ENCODE measurements at regions not wholly inside any gene's neighbourhood (a gene's known extent, or its start where the extent isn't known, plus 50 kb on each side); places are given as distances from the start of the nearest gene placed in this dataset.

DNA sequence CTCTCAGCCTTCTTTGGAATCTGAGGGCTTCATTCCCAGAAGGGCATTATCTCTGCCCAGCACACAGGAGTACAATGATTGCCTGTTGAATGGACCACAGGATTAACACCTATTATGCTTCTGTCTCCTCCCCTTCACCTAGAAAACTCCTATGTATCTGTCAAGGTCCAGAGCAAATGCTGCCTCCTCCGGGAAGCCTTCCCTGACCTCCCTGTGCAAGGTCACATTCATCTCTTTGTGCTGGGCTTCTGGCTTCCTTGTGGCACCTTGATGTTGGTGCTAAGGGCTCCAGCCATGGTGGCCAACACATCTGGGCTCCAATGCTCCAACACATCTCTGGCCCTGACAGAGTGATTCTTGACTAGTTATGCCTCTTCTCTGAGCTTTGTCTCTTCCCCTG lies 49.9 kb upstream of the ATP2B2 start:
- H3K27me3 Mint-ChIP-seq: peaks cover 2% of the 10 kb centered on the region
- no peaks in the 10 kb centered on the region for H3K36me3 Mint-ChIP-seq (ENCODE audit: low read depth)
- no peak overlapping the region for H3K27ac Mint-ChIP-seq
- intact Hi-C loops (cut with micrococcal nuclease): no loop called here
- H3K4me1 Mint-ChIP-seq (ENCODE audit: low read depth): peaks cover 34% of the 10 kb centered on the region
- H3K9me3 Mint-ChIP-seq: no peaks in the 10 kb centered on the region
- no peak overlapping the region for H3K4me3 Mint-ChIP-seq

DNA sequence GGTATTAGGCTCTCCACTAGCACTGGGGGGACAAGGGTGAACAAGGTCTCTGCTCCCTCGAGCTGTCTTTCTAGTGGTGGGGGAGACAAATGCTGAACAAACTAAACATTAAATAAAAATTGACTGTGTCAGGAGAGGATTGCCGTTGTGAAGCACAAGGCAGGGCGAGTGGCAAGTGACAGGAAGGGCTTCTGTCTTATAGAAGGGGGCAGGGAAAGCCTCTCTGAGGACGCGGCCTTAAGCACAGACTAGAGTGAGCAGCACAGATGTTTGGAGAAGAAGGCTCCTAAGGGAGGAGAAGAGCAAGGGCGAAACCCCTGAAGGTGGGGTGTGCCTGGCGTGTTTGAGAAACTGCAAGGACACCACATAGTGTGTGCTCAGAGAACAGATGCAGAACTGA lies 50.9 kb upstream of the ATP2B2 start:
- H3K27me3 Mint-ChIP-seq: peaks cover 5% of the 10 kb centered on the region
- H3K27ac Mint-ChIP-seq: no peak overlapping the region
- peaks cover 24% of the 10 kb centered on the region for H3K4me1 Mint-ChIP-seq (ENCODE audit: low read depth)
- no peaks in the 10 kb centered on the region for H3K9me3 Mint-ChIP-seq
- H3K36me3 Mint-ChIP-seq (ENCODE audit: low read depth): no peaks in the 10 kb centered on the region
- intact Hi-C loops (cut with micrococcal nuclease): no loop called here
- no peak overlapping the region for H3K4me3 Mint-ChIP-seq

DNA sequence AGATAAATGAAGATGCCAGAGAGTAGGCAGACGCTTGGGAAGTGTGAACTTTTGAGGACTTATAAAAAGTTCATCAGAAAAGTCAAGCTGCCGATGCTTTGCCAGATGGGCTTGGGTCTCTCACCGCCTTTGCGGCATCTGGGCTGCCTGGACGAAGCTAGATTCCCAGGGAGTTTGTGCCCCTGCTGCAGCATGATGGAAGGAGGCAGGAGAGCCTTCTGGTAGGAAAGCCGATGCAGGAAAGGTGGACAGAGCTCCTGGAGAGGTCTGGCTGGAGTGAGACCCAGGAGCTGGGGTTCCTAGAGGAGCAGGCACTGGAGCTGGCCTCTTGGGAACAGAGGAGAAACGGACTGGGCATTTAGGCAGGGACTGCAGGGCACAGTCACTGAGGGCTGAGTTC lies 51.9 kb upstream of the ATP2B2 start:
- intact Hi-C loops (cut with micrococcal nuclease): no loop called here
- no peak overlapping the region for H3K4me3 Mint-ChIP-seq
- H3K27me3 Mint-ChIP-seq: peaks cover 5% of the 10 kb centered on the region
- H3K9me3 Mint-ChIP-seq: no peaks in the 10 kb centered on the region
- H3K27ac Mint-ChIP-seq: no peak overlapping the region
- no peaks in the 10 kb centered on the region for H3K36me3 Mint-ChIP-seq (ENCODE audit: low read depth)
- H3K4me1 Mint-ChIP-seq (ENCODE audit: low read depth): peaks cover 21% of the 10 kb centered on the region

DNA sequence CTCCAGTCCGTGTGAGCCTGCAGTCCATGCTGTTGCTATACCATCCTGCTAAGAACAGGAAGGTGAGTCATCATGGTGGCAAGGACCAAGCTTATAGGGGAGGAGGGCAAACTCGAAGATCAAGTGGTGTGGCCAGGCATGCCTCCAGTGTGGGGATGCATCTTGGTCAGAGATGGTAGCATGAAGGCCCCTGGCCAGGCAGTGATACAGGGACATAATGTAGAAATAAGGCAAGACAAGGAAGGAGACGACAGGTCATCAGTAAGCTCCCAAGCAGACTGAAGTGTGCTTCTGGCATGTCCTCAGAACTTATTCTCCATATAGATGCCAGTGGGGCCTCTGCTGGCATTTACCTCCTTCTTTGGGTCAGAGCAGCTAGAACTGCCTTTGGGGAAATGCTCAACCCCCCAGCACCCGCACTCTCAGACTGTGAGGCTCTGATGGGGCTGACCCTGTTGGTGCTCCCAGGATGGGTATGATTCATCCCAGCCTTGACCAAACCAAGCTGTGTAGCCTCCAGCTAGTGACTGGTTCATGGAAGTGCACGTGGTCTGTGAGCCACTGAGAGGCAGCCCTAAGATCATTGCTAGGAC lies 52.5 kb upstream of the ATP2B2 start:
- H3K27me3 Mint-ChIP-seq: peaks cover 5% of the 10 kb centered on the region
- H3K4me3 Mint-ChIP-seq: no peak overlapping the region
- H3K4me1 Mint-ChIP-seq (ENCODE audit: low read depth): peaks cover 17% of the 10 kb centered on the region
- H3K36me3 Mint-ChIP-seq (ENCODE audit: low read depth): no peaks in the 10 kb centered on the region
- intact Hi-C loops (cut with micrococcal nuclease): no loop called here
- no peak overlapping the region for H3K27ac Mint-ChIP-seq
- no peaks in the 10 kb centered on the region for H3K9me3 Mint-ChIP-seq

DNA sequence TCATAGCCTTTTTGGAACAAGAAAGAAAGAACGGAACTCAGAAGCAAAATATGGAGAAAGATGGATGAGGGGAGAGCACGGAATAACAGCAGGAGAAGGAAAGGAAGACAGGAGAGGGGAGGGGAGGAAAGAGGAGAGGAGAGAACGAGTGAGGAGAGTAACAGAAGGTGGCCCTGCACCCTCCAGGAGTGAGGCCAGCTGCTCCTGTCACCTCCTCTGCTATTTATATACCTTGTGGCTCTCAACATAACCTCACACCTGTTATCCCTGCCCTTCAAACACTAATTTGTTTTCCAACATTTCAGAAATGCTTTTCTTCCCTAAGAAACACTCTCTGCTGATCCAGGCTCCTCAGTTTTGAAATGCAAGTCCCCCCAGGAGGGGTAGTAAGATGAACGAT lies 53.4 kb upstream of the ATP2B2 start:
- H3K9me3 Mint-ChIP-seq: no peaks in the 10 kb centered on the region
- no peaks in the 10 kb centered on the region for H3K36me3 Mint-ChIP-seq (ENCODE audit: low read depth)
- H3K4me3 Mint-ChIP-seq: no peak overlapping the region
- intact Hi-C loops (cut with micrococcal nuclease): no loop called here
- peaks cover 17% of the 10 kb centered on the region for H3K4me1 Mint-ChIP-seq (ENCODE audit: low read depth)
- H3K27ac Mint-ChIP-seq: no peak overlapping the region
- H3K27me3 Mint-ChIP-seq: peaks cover 5% of the 10 kb centered on the region

DNA sequence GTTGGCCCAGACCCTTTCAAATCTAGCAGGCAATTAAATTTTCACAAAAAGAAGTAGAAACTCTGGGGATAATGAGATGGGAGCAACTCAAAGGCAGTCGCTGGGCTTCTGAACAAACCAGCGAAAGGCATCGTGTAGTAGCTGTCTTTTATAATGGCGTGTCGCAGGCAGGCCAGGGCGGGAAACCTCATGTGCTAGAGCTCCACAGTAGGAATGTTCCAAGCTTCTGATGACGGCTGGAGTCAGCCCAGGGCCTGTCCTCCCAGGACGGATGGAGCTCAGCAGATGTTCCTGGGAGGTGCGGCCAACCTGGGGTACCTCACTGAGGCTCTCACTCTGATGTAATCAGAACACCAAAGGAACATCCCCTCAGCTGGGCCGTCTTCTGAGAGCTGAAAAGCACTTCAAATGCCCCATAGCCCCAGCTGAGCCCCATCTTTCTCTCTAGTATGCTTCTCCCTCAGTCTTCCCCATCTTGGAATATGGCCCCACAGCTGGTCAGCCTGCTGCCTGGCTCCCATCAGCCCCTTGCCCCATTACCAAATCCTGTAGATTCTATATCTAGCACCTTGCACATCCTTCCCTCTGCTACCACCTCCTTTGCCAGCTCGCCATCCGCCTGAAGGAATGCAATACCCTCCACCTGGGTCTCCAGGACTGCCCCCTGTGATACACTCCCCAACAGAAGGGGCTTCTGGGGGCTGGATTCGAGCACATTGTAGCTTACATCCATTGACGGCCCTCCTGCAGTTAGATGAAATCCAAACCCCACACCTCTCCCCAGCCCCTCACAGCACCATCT lies 54.9 kb upstream of the ATP2B2 start:
- Mint-ChIP-seq H3K4me1 (ENCODE audit: low read depth) (peaks cover 17% of the 10 kb centered on the region), H3K36me3 (ENCODE audit: low read depth) (no peaks in the 10 kb centered on the region), H3K9me3 (no peaks in the 10 kb centered on the region), H3K27ac (no peak overlapping the region), H3K27me3 (peaks cover 12% of the 10 kb centered on the region), H3K4me3 (no peak overlapping the region)
- intact Hi-C loops (cut with micrococcal nuclease): no loop called here

DNA sequence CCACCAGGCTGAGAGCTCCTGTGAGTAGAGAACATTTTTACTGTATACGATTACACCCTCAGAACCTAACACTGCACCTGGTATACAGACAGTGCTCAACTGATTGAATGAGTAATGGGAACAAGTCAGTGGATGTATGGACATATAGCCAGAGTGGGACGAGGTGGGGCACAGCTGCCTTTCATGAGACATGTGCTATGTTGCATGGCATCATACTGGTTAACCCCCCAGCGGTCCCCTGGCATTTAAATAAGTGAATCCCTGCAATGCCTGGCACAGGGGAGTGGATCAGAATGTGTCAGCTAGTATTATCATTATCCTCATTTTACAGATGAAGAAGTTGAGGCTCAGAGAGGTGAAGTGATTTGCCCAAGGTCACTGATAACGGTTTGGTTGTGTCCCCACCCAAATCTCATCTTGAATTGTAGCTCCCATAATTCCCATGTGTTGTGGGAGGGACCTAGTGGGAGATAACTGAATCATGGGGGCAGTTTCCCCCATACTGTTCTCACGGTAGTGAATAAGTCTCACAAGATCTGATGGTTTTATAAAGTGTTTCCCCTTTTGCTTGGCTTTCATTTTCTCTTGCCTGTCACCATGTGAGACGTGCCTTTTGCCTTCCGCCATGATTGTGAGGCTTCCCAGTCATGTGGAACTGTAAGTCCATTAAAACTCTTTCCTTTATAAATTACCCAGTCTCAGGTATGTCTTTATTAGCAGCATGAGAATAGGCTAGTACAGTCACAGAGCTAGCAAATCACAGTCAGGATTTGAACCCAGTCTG lies 56.0 kb upstream of the ATP2B2 start:
- Mint-ChIP-seq H3K9me3 (no peaks in the 10 kb centered on the region), H3K27me3 (peaks cover 18% of the 10 kb centered on the region), H3K36me3 (ENCODE audit: low read depth) (no peaks in the 10 kb centered on the region), H3K4me1 (ENCODE audit: low read depth) (peaks cover 17% of the 10 kb centered on the region), H3K27ac (no peak overlapping the region), H3K4me3 (no peak overlapping the region)
- intact Hi-C loops (cut with micrococcal nuclease): no loop called here

DNA sequence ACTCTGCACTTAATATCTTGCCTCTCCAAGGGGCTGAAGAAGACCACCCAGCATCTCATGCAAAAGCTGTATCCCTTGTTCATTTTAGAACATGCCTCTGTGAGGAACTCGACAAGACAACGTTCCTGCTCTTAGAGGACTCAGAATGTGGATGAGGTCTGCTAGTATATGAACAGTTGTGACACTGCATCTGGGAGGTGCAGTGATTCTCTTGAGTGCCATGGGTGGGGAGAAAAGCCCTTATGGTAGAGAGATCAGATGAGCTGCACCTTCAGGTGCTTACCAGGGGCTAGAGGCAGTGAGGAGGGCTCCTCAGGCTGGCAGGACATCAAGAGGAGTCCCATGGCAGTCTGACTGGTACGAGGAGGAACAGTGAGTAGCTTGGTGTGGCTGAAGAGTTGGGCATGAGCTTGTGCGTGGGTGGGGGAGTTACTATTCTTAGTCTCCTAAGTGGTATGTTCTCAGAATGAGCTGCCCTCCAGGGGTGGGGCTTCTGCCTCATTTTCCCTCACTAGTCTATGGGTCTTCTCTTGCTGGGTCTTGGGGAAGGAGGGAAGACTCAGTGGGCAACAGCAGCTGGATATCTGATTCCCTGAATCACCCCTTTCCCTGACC lies 56.7 kb upstream of the ATP2B2 start:
- H3K9me3 Mint-ChIP-seq: no peaks in the 10 kb centered on the region
- H3K36me3 Mint-ChIP-seq (ENCODE audit: low read depth): no peaks in the 10 kb centered on the region
- peaks cover 19% of the 10 kb centered on the region for H3K27me3 Mint-ChIP-seq
- intact Hi-C loops (cut with micrococcal nuclease): no loop called here
- no peak overlapping the region for H3K4me3 Mint-ChIP-seq
- peaks cover 17% of the 10 kb centered on the region for H3K4me1 Mint-ChIP-seq (ENCODE audit: low read depth)
- no peak overlapping the region for H3K27ac Mint-ChIP-seq

DNA sequence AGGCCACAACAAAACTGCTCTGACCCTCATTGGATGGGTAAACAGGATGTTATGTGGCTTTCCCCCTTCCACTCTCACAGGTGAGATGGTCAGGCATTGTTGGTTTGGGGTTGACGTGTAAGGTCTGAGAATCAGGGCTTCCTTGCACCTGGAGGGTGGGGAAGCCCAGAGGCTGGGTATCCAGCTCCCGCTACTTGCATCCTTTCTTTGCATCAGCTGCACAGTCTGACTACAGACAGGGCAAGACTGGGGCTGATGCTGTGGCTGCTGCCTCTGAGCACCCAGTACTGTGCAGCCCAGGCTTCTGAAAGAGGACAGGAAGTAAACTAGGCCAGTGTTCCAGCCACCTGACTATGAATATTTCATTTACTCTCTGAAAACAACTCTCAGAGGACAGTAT lies 58.0 kb upstream of the ATP2B2 start:
- Mint-ChIP-seq H3K36me3 (ENCODE audit: low read depth) (no peaks in the 10 kb centered on the region), H3K27ac (no peak overlapping the region), H3K9me3 (no peaks in the 10 kb centered on the region), H3K27me3 (peaks cover 21% of the 10 kb centered on the region), H3K4me3 (no peak overlapping the region), H3K4me1 (ENCODE audit: low read depth) (peaks cover 8% of the 10 kb centered on the region)
- intact Hi-C loops (cut with micrococcal nuclease): no loop called here

DNA sequence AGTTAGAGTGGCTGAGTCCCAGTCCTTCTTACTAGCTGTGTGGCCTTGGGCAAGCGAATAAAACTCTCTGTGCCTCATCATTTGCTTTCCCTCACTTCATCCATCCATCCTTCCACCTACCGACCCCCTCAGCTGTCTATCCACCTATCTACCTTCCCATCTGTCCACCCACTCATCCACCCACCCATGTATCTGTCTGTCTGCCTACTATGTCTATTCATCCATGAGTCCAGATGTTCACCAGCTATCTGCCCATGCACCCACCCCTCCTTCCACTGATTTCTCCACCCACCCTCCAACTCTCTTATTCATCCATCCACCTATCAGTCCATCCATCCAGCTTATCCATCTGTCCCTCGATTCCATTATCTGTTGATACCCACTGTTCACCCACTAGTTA lies 60.4 kb upstream of the ATP2B2 start:
- Mint-ChIP-seq H3K36me3 (ENCODE audit: low read depth) (no peaks in the 10 kb centered on the region), H3K4me1 (ENCODE audit: low read depth) (peaks cover 8% of the 10 kb centered on the region)
- intact Hi-C loops (cut with micrococcal nuclease): no loop called here

DNA sequence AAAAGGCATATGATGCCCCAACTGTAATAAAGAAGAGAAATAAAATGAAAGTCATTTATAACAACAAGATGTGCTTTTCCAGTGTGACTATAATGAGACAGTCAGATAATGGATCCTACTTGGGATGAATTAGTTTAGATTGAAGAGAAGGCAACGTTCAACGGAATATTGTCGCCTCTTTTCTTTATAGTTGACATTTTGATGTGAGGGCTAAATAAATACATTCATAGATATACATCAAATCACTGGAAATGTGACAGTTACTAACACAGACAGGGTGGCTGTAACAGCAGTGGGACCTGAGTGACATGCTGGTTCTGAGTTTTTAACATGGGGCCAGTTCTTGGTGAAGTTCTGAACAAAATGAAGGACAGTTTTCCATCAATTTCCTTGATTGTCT lies 61.1 kb upstream of the ATP2B2 start:
- Mint-ChIP-seq H3K27me3 (peaks cover 18% of the 10 kb centered on the region), H3K9me3 (no peaks in the 10 kb centered on the region), H3K27ac (no peak overlapping the region), H3K4me1 (ENCODE audit: low read depth) (peaks cover 8% of the 10 kb centered on the region), H3K4me3 (no peak overlapping the region), H3K36me3 (ENCODE audit: low read depth) (no peaks in the 10 kb centered on the region)
- intact Hi-C loops (cut with micrococcal nuclease): no loop called here

More for the DNA sequence above, 60.4 kb upstream of the ATP2B2 start:
- no peak overlapping the region for H3K4me3 Mint-ChIP-seq
- H3K27ac Mint-ChIP-seq: no peak overlapping the region
- peaks cover 18% of the 10 kb centered on the region for H3K27me3 Mint-ChIP-seq
- H3K9me3 Mint-ChIP-seq: no peaks in the 10 kb centered on the region

DNA sequence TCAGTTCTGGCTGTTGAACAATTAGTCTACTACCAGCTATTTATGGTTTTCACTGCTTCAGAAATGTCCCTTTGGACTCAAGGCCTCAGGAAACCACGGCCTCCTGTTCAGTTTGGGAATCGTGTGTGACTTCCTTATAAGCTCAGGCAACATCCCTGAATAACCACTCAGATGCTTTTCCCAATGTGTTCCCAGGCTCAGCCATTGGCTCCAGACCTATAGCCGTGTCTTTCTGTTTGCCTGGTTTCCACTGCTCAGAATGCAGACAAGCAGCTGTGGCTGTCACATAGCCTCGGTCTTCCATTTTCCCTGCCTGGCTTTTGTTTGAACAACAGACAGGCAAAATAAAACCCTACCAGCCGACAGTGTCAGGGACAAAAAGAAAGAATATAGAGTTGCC lies 63.2 kb upstream of the ATP2B2 start:
- Mint-ChIP-seq H3K27ac (no peak overlapping the region), H3K27me3 (peaks cover 18% of the 10 kb centered on the region), H3K9me3 (no peaks in the 10 kb centered on the region), H3K4me3 (no peak overlapping the region), H3K36me3 (ENCODE audit: low read depth) (no peaks in the 10 kb centered on the region), H3K4me1 (ENCODE audit: low read depth) (no peaks in the 10 kb centered on the region)
- intact Hi-C loops (cut with micrococcal nuclease): no loop called here

DNA sequence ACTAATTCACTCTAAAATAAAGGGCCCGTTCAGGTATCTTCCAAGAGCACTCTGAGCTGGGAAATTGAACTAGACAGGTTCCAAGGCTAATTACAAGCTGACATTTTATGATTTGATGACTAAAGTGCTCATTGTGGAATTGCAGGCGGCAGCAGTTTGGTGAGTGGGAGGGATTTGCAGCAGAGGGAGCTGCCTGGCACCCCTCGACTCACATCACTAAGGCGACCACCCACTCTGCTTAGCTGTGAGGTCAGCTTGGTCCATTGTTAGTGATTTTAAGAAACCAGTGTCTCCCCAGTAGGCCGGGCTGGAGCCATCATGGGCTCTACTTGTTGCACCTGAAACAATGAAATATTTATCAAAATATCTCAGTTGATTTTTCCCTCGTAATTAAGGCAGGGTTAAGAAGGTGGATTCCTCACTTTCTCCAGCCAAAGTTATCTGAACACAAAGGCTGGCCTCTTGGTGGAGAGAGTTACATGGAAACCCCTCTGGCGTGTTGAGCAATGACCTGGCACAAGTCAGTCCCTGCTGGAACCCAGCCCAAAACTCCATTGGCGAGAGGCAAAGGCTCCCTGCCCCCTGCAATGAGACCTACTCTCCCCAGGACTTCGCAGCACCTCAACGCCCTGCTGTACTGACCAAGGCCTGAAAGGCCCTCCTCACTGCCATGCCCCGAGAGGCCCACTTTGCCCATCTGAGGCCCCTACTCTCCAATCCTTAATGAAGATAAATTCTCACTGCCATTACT lies 65.0 kb upstream of the ATP2B2 start:
- H3K9me3 Mint-ChIP-seq: no peaks in the 10 kb centered on the region
- H3K27ac Mint-ChIP-seq: no peak overlapping the region
- no peak overlapping the region for H3K4me3 Mint-ChIP-seq
- H3K27me3 Mint-ChIP-seq: peaks cover 13% of the 10 kb centered on the region
- intact Hi-C loops (cut with micrococcal nuclease): no loop called here
- no peaks in the 10 kb centered on the region for H3K4me1 Mint-ChIP-seq (ENCODE audit: low read depth)
- no peaks in the 10 kb centered on the region for H3K36me3 Mint-ChIP-seq (ENCODE audit: low read depth)

All from dendritic cell treated with granulocyte-macrophage colony-stimulating factor and Interleukin-4, amounts not matched to agents 40 ng/mL and 50 ng/mL, for 4 days (primary cell).